ENCODE measurements at regions not wholly inside any gene's neighbourhood (a gene's known extent, or its start where the extent isn't known, plus 50 kb on each side); places are given as distances from the start of the nearest gene placed in this dataset.
A peak's percentile ranks its signal among the peaks of the same experiment; 100 is the strongest.

DNA sequence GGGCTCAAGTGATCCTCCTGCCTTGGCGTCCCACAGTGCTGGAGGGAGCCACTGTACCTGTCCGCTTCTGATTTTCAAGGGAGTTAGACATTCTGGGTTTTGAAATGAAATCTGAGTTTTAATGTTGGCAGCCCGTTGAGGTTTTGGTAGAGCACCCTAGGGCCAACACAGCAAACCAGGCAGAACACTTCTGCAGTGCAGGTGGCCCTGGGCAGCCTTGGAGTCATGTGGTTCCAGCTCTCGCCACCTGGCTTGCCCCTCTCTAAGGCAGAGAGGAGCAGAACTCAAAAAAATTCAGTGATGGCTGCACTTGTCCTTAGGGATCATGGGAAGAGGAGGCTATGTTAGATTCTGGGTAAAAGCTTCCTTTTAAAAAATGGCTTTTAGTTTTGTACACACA, 74.9 kb downstream of the CLDN34 start:
- no peak overlapping the region for H3K27ac ChIP-seq
- H3K9me3 ChIP-seq = no peaks in the 10 kb centered on the region
- intact Hi-C loops (cut with DNase I; ENCODE audit: low total_unique reads) = no loop called here
- peaks cover 0 to 11% of the 10 kb centered on the region in 2 donors for H3K27me3 ChIP-seq
- DNase-seq (ENCODE audit: low spot score in 2 of 2) = no peak
- no peaks in the 10 kb centered on the region for H3K4me1 ChIP-seq
- no peaks in the 10 kb centered on the region for H3K36me3 ChIP-seq
- TF ChIP-seq POLR2AphosphoS5 (IDR thresholded peaks at IDR 0.05) (no peak), POLR2A (IDR thresholded peaks at IDR 0.05) (no peak)
- TF ChIP-seq, protein P1, sequence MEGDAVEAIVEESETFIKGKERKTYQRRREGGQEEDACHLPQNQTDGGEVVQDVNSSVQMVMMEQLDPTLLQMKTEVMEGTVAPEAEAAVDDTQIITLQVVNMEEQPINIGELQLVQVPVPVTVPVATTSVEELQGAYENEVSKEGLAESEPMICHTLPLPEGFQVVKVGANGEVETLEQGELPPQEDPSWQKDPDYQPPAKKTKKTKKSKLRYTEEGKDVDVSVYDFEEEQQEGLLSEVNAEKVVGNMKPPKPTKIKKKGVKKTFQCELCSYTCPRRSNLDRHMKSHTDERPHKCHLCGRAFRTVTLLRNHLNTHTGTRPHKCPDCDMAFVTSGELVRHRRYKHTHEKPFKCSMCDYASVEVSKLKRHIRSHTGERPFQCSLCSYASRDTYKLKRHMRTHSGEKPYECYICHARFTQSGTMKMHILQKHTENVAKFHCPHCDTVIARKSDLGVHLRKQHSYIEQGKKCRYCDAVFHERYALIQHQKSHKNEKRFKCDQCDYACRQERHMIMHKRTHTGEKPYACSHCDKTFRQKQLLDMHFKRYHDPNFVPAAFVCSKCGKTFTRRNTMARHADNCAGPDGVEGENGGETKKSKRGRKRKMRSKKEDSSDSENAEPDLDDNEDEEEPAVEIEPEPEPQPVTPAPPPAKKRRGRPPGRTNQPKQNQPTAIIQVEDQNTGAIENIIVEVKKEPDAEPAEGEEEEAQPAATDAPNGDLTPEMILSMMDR (IDR thresholded peaks at IDR 0.05) = no peak
- no peak overlapping the region for H3K4me3 ChIP-seq

DNA sequence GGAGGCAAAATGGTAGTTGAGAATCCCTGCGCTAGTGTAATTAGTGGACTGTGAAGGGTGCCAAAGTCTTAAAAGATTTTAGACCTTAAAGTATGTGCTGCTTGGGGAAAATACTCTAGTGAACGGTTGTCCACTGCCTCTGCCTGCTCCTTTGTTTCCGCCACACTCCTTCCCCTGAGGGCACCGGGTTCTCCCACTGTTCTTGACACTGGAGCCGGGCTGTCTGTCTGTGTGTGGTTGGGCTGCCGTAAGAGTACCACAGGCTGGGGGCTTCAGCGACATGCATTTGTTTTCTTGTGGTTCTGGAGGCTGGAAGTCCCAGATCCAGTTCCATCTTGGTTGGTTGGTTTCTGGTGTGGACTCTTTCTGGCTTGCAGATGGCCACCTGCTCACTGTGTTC, 76.2 kb downstream of the CLDN34 start:
- no peaks in the 10 kb centered on the region for H3K36me3 ChIP-seq
- TF ChIP-seq POLR2A (IDR thresholded peaks at IDR 0.05) (no peak), POLR2AphosphoS5 (IDR thresholded peaks at IDR 0.05) (no peak)
- TF ChIP-seq, protein P1 (IDR thresholded peaks at IDR 0.05) = no peak
- DNase-seq (ENCODE audit: low spot score in 2 of 2) = peak in 1 of 2 donors; percentile 54
- H3K9me3 ChIP-seq = no peaks in the 10 kb centered on the region
- H3K27ac ChIP-seq = no peak overlapping the region
- H3K4me1 ChIP-seq = no peaks in the 10 kb centered on the region
- intact Hi-C loops (cut with DNase I; ENCODE audit: low total_unique reads) = no loop called here
- H3K27me3 ChIP-seq = peaks cover 0 to 11% of the 10 kb centered on the region in 2 donors
- H3K4me3 ChIP-seq = no peak overlapping the region

DNA sequence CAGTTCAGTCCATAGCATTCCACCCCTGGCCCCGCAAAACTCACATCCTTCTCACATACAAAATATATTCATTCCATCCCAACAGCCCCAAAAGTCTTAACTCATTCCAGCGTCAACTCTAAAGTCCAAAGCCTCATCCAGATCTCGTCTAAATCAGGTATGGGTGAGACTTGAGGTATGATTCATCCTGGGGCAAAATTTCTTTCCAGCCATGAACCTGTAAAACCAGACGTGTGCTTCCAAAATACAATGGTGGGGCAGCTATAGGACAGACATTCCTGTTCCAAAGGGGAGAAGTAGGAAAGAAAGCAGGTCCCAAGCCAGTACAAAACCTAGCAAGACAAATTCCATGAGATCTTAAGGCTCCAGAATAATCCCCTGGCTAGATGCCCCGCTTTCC, 76.9 kb downstream of the CLDN34 start:
- no peaks in the 10 kb centered on the region for H3K36me3 ChIP-seq
- H3K4me3 ChIP-seq = no peak overlapping the region
- peaks cover 0 to 11% of the 10 kb centered on the region in 2 donors for H3K27me3 ChIP-seq
- intact Hi-C loops (cut with DNase I; ENCODE audit: low total_unique reads) = no loop called here
- DNase-seq (ENCODE audit: low spot score in 2 of 2) = no peak
- H3K9me3 ChIP-seq = no peaks in the 10 kb centered on the region
- TF ChIP-seq, protein P1 (IDR thresholded peaks at IDR 0.05) = no peak
- no peak for TF ChIP-seq POLR2A (IDR thresholded peaks at IDR 0.05)
- peak overlapping the region in 1 of 2 donors; percentile 7 for H3K27ac ChIP-seq
- H3K4me1 ChIP-seq = no peaks in the 10 kb centered on the region

DNA sequence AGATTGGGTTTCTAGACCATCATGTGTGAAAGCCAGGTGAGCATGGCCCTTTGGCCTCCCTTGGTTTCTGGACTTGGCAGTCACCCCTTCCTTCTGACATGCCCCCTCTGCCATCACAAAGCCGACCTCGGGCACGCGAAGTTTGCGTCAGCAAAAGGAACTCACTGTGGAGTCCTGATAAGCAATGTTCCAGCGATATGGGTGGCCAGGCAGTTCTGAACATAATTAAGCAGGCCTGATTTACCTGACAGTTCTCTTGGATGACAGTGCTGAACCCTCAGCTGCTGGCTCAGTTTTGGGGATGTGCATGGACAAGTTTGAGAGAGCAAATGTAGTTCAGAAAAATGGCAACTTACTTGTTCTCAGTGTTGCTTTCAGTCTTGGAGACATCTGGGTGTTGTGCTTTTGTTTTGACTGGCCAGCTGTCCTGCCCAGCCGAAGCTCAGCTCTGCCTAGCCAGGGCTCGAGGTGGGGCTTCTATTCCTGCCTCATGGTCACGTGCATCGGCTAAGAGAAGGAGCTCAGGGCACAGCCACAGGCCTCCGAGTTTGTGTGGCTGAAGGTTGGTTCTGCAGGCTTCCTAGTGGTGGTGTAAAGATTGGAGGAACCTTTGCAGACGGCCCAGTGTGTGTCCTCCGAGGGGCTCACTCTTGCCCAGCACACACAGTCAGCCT, 78.3 kb downstream of the CLDN34 start:
- no peaks in the 10 kb centered on the region for H3K4me1 ChIP-seq
- no peaks in the 10 kb centered on the region for H3K36me3 ChIP-seq
- H3K4me3 ChIP-seq = no peak overlapping the region
- no peak for DNase-seq (ENCODE audit: low spot score in 2 of 2)
- no peak for TF ChIP-seq POLR2A (IDR thresholded peaks at IDR 0.05)
- no peak for TF ChIP-seq POLR2AphosphoS5 (IDR thresholded peaks at IDR 0.05)
- TF ChIP-seq, protein P1 (IDR thresholded peaks at IDR 0.05) = no peak
- intact Hi-C loops (cut with DNase I; ENCODE audit: low total_unique reads) = no loop called here
- H3K9me3 ChIP-seq = no peaks in the 10 kb centered on the region
- peaks cover 0 to 19% of the 10 kb centered on the region in 2 donors for H3K27me3 ChIP-seq
- H3K27ac ChIP-seq = peak overlapping the region in 1 of 2 donors; percentile 36

DNA sequence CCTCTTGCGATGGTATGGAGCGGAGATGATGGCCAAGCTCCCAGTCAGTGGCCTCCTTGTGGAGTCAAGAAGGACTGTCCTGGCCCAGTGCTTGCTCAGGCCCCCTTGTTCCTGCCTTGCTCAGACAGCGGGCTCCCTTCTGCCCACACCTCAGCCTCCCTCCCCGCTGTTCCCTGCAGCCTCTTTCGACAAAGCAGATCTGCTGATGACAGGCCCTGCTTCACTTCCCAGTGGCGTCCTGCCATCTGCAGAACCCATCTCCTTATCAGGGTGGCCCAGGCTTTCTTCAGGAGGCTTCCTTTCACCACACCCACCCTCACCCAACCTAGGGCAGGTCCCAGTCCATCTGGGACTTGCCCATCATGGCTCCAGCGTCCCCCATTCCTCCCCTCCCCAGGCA, 80.0 kb downstream of the CLDN34 start:
- no peak overlapping the region for H3K4me3 ChIP-seq
- intact Hi-C loops (cut with DNase I; ENCODE audit: low total_unique reads) = no loop called here
- H3K4me1 ChIP-seq = no peaks in the 10 kb centered on the region
- peaks cover 0 to 15% of the 10 kb centered on the region in 2 donors for H3K27me3 ChIP-seq
- H3K36me3 ChIP-seq = no peaks in the 10 kb centered on the region
- no peak for DNase-seq (ENCODE audit: low spot score in 2 of 2)
- H3K9me3 ChIP-seq = no peaks in the 10 kb centered on the region
- TF ChIP-seq POLR2AphosphoS5 (IDR thresholded peaks at IDR 0.05) = no peak
- no peak overlapping the region for H3K27ac ChIP-seq

Data from breast epithelium (tissue), 4 donors.